GM23338 (cell line): ENCODE measurements at regions not wholly inside any gene's neighbourhood (a gene's known extent, or its start where the extent isn't known, plus 50 kb on each side); places are given as distances from the start of the nearest gene placed in this dataset.

Source experiments
- ATAC-seq: fragments of 200-7000 bp; cut with Tn5 transposase; 3 replicates; pipeline ENCODE4 v1.9.1; 2020
- DNase-seq: peaks from one replicate; pipeline ENCODE4 v3.0.0-alpha.2; 2015; ENCODE audit warnings: low spot score
- H2AFZ ChIP-seq: fragments of 200-600 bp; sonication (generic); 2 replicates; pipeline ENCODE4 v1.8.0; 2016; ENCODE audit warnings: antibody characterized with exemption, mild to moderate bottlenecking, moderate library complexity
- H3F3A ChIP-seq: fragments of 200-600 bp; sonication (generic); replicated peaks from 2 replicates; pipeline ENCODE4 v1.8.0; 2017; ENCODE audit warnings: antibody characterized with exemption, mixed run types, low read depth
- H3K27ac ChIP-seq: fragments of 200-600 bp; sonication (generic); 2 replicates; pipeline ENCODE4 v1.6.1; 2016; ENCODE audit warnings: low read depth
- H3K27me3 ChIP-seq: fragments of 200-600 bp; sonication (generic); 2 replicates; pipeline ENCODE4 v1.8.0; 2016; ENCODE audit warnings: mild to moderate bottlenecking, mixed run types, moderate library complexity; ENCODE audit not compliant: insufficient read depth
- H3K36me3 ChIP-seq: fragments of 200-600 bp; sonication (generic); 2 replicates; pipeline ENCODE4 v1.8.0; 2016; ENCODE audit warnings: mild to moderate bottlenecking; ENCODE audit not compliant: insufficient read depth
- H3K4me1 ChIP-seq: fragments of 200-600 bp; sonication (generic); 2 replicates; pipeline ENCODE4 v1.8.0; 2016; ENCODE audit warnings: mild to moderate bottlenecking, moderate library complexity; ENCODE audit not compliant: insufficient read depth
- H3K4me2 ChIP-seq: fragments of 200-600 bp; sonication (generic); 2 replicates; pipeline ENCODE4 v1.7.1; 2017; ENCODE audit warnings: mixed run types
- H3K4me3 ChIP-seq: fragments of 200-600 bp; sonication (generic); 2 replicates; pipeline ENCODE4 v1.6.1; 2016; ENCODE audit warnings: mixed run types
- H3K79me2 ChIP-seq: fragments of 200-600 bp; sonication (generic); replicated peaks from 2 replicates; pipeline ENCODE4 v1.8.0; 2017; ENCODE audit warnings: mild to moderate bottlenecking; ENCODE audit not compliant: insufficient read depth
- H3K9me2 ChIP-seq: fragments of 200-600 bp; sonication (generic); 2 replicates; pipeline ENCODE4 v1.8.0; 2017; ENCODE audit not compliant: insufficient read depth
- H4K20me1 ChIP-seq: fragments of 200-600 bp; sonication (generic); replicated peaks from 2 replicates; pipeline ENCODE4 v1.8.0; 2017; ENCODE audit warnings: mild to moderate bottlenecking; ENCODE audit not compliant: insufficient read depth
- H3K27ac Mint-ChIP-seq: 2 replicates; pipeline ENCODE4 v1.8.0; 2020; ENCODE audit warnings: inconsistent platforms, mild to moderate bottlenecking, moderate library complexity, mixed read lengths
- H3K27me3 Mint-ChIP-seq: 3 replicates; pipeline ENCODE4 v1.8.0; 2022; ENCODE audit warnings: low read depth, mild to moderate bottlenecking, moderate library complexity, mixed read lengths, inconsistent platforms; ENCODE audit not compliant: insufficient read depth, poor library complexity
- H3K36me3 Mint-ChIP-seq: 3 replicates; pipeline ENCODE4 v1.8.0; 2021; ENCODE audit warnings: low read depth, mild to moderate bottlenecking, inconsistent platforms, moderate library complexity, mixed read lengths
- H3K4me1 Mint-ChIP-seq: 3 replicates; pipeline ENCODE4 v1.8.0; 2020; ENCODE audit warnings: mild to moderate bottlenecking, inconsistent platforms, mixed read lengths
- H3K4me3 Mint-ChIP-seq: 3 replicates; pipeline ENCODE4 v1.8.0; 2021; ENCODE audit warnings: moderate library complexity, mild to moderate bottlenecking, inconsistent platforms, mixed read lengths
- H3K9me3 Mint-ChIP-seq: 3 replicates; pipeline ENCODE4 v1.8.0; 2020; ENCODE audit warnings: moderate library complexity, mild to moderate bottlenecking, inconsistent platforms, mixed read lengths
- CREB1 ChIP-seq: fragments of 250-450 bp; sonication (Bioruptor Pico); IDR thresholded peaks from 2 replicates; pipeline ENCODE4 v1.5.0; 2020; ENCODE audit warnings: low read depth, mild to moderate bottlenecking, moderate library complexity
- CTCF ChIP-seq, 2 experiments: fragments of 200-600 bp in 1 of 2; sonication (generic) in 1 of 2; conservative IDR thresholded peaks; 2 replicates each; pipeline versions ENCODE4 v1.5.1 to v1.6.1; 2016 to 2017; ENCODE audit warnings: antibody characterized with exemption in 2 of 2, low read depth in 2 of 2, mild to moderate bottlenecking in 2 of 2, moderate library complexity in 1 of 2
- ETS1 ChIP-seq: IDR thresholded peaks from 2 replicates; pipeline ENCODE4 v1.6.1; 2016; ENCODE audit warnings: antibody characterized with exemption
- EZH2 ChIP-seq: fragments of 200-600 bp; sonication (generic); IDR thresholded peaks from one replicate; pipeline ENCODE4 v1.8.0; 2017; ENCODE audit warnings: antibody characterized with exemption, mild to moderate bottlenecking, low read depth; ENCODE audit not compliant: unreplicated experiment
- EZH2phosphoT487 ChIP-seq: fragments of 200-600 bp; sonication (generic); IDR thresholded peaks from one replicate; pipeline ENCODE4 v1.8.1; 2018; ENCODE audit warnings: antibody characterized with exemption; ENCODE audit not compliant: unreplicated experiment
- JUNB ChIP-seq: IDR thresholded peaks from one replicate; pipeline ENCODE4 v1.6.1; 2016; ENCODE audit warnings: antibody characterized with exemption; ENCODE audit not compliant: unreplicated experiment
- NANOG ChIP-seq: IDR thresholded peaks from 2 replicates; pipeline ENCODE4 v1.6.1; 2016; ENCODE audit warnings: antibody characterized with exemption, borderline replicate concordance
- POLR2AphosphoS5 ChIP-seq: IDR thresholded peaks from 2 replicates; pipeline ENCODE4 v1.6.1; 2016; ENCODE audit warnings: antibody characterized with exemption, low read depth
- REST ChIP-seq: IDR thresholded peaks from one replicate; pipeline ENCODE4 v1.6.1; 2018; ENCODE audit warnings: antibody characterized with exemption; ENCODE audit not compliant: unreplicated experiment
- STAT1 ChIP-seq: IDR thresholded peaks from one replicate; pipeline ENCODE4 v1.6.1; 2016; ENCODE audit warnings: antibody characterized with exemption; ENCODE audit not compliant: unreplicated experiment
- ZNF114 ChIP-seq: fragments of 250-450 bp; sonication (Bioruptor Pico); IDR thresholded peaks from 2 replicates; pipeline ENCODE4 v1.5.0; 2020; ENCODE audit warnings: mild to moderate bottlenecking, moderate library complexity
- ZNF331 ChIP-seq: fragments of 250-450 bp; sonication (Bioruptor Pico); IDR thresholded peaks from 2 replicates; pipeline ENCODE4 v1.5.0; 2020; ENCODE audit warnings: low read depth, mild to moderate bottlenecking, moderate library complexity
- ZNF462 ChIP-seq: fragments of 250-450 bp; sonication (Bioruptor Pico); IDR thresholded peaks from 2 replicates; pipeline ENCODE4 v1.5.0; 2020; ENCODE audit warnings: mild to moderate bottlenecking, moderate library complexity

- Mint-ChIP-seq H3K27me3 (peaks cover 12% of the 10 kb centered on the region), H3K4me1 (peaks cover 31% of the 10 kb centered on the region), H3K27ac (no peak overlapping the region), H3K4me3 (no peak overlapping the region), H3K36me3 (no peaks in the 10 kb centered on the region), H3K9me3 (no peaks in the 10 kb centered on the region; the same call in 2 of the 3 replicates)
- TF ChIP-seq REST (no peak), ZNF331 (CRISPR knock-in tag) (no peak), CREB1 (CRISPR knock-in tag) (no peak), ZNF114 (no peak), STAT1 (no peak), ETS1 (no peak), ZNF462 (no peak), JUNB (no peak), POLR2AphosphoS5 (no peak), NANOG (no peak), CTCF (conservative IDR thresholded peaks at IDR 0.05; ENCODE audit: low read depth in 2 of 2) (no peak), EZH2phosphoT487 (no peak), EZH2 (no peak)
- Histone ChIP-seq H3K27me3 (peaks cover 53% of the 10 kb centered on the region), H3K27ac (no peak overlapping the region), H3K4me3 (no peak overlapping the region), H2AFZ (no peak overlapping the region), H4K20me1 (no peaks in the 10 kb centered on the region), H3K79me2 (no peaks in the 10 kb centered on the region), H3F3A (no peaks in the 10 kb centered on the region), H3K36me3 (no peaks in the 10 kb centered on the region), H3K4me2 (no peak overlapping the region), H3K4me1 (peaks cover 4% of the 10 kb centered on the region; the same call in 1 of the 2 replicates), H3K9me2 (no peaks in the 10 kb centered on the region)
- no peak for ATAC-seq
- DNase-seq, result no peak
Observed at GRCh38 chr12:132384916-132385774, 55.8 kb upstream of the GALNT9 start.
